Esophagus muscularis mucosa (tissue), 4 donors: ENCODE measurements at regions not wholly inside any gene's neighbourhood (a gene's known extent, or its start where the extent isn't known, plus 50 kb on each side); places are given as distances from the start of the nearest gene placed in this dataset.

ENCODE experiments used
- DNase-seq: peaks from one replicate; pipeline ENCODE4 v3.0.0-alpha.2; 2017; ENCODE audit errors: extremely low spot score
- H3K27ac ChIP-seq, 4 donors: fragments of 200-600 bp; sonication (generic); replicated peaks in 1 of 4; 1 replicate in 3 of 4; 2 replicates in 1 of 4; pipeline ENCODE4 v1.5.1; 2016 to 2019; ENCODE audit warnings: mild to moderate bottlenecking in 1 of 4
- H3K27me3 ChIP-seq, 4 donors: fragments of 200-600 bp; sonication (generic); one replicate each; pipeline versions ENCODE4 v1.5.1 to v1.6.0; 2016 to 2019
- H3K36me3 ChIP-seq, 4 donors: fragments of 200-600 bp; sonication (generic); one replicate each; pipeline ENCODE4 v1.5.1; 2016 to 2019
- H3K4me1 ChIP-seq, 4 donors: fragments of 200-600 bp; sonication (generic); one replicate each; pipeline ENCODE4 v1.5.1; 2016 to 2019
- H3K4me3 ChIP-seq, 4 donors: fragments of 200-600 bp; sonication (generic); 1 replicate in 2 of 4; 2 replicates in 2 of 4; pipeline ENCODE4 v1.5.1; 2016 to 2019; ENCODE audit warnings: mild to moderate bottlenecking in 4 of 4, moderate library complexity in 1 of 4
- H3K9me3 ChIP-seq, 4 donors: fragments of 200-600 bp; sonication (generic); 1 replicate in 3 of 4; 2 replicates in 1 of 4; pipeline ENCODE4 v1.5.1; 2016 to 2019
- CTCF ChIP-seq, 3 experiments: fragments of 200-600 bp in 2 of 3; fragments of 450-650 bp in 1 of 3; sonication (generic) in 2 of 3; IDR thresholded peaks; one replicate each; pipeline ENCODE4 v1.5.1; 2017 to 2019; ENCODE audit warnings: antibody characterized with exemption in 3 of 3, mild to moderate bottlenecking in 2 of 3, moderate library complexity in 1 of 3
- EP300 ChIP-seq: sonication (generic); formaldehyde crosslinking; IDR thresholded peaks from one replicate; pipeline ENCODE4 v1.6.1; 2017; ENCODE audit warnings: antibody characterized with exemption
- POLR2A ChIP-seq: fragments of 450-650 bp; IDR thresholded peaks from one replicate; pipeline ENCODE4 v1.6.1; 2017; ENCODE audit warnings: antibody characterized with exemption, moderate library complexity, mild to moderate bottlenecking, low read depth
- POLR2AphosphoS5 ChIP-seq, 2 donors: sonication (generic); formaldehyde crosslinking; IDR thresholded peaks; one replicate each; pipeline ENCODE4 v1.6.1; 2017; ENCODE audit warnings: antibody characterized with exemption in 2 of 2
- WGBS: methylation state at CpG from one replicate; pipeline ENCODE4 v1.1.5; 2018; 5-methylcytosine and 5-hydroxymethylcytosine counted together
- intact Hi-C: fragments of 100-400 bp; cut with DNase I; formaldehyde crosslinking; loops from one replicate; pipeline ENCODE4 v1.15.1; 2023

DNA sequence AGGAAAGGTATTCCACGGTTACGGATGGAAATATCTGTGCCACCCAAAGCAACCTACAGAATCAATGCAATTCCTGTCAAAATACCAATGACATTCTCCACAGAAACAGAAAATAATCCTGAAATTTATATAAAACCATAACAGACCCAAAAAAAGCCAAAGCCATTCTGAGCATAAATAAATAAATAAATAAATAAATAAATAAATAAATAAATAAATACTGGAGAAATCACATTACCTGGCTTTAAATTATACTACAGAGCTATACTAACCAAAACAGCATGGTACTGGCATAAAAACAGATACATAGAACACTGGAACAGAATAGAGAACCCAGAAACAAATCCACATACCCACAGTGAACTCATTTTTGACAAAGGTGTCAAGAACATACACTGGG lies 191.9 kb upstream of the DUSP10 start:
- DNase-seq = no peak
- intact Hi-C loops = no loop called here
- 98% methylated on average over 2 of the region's 2 CpGs for WGBS

DNA sequence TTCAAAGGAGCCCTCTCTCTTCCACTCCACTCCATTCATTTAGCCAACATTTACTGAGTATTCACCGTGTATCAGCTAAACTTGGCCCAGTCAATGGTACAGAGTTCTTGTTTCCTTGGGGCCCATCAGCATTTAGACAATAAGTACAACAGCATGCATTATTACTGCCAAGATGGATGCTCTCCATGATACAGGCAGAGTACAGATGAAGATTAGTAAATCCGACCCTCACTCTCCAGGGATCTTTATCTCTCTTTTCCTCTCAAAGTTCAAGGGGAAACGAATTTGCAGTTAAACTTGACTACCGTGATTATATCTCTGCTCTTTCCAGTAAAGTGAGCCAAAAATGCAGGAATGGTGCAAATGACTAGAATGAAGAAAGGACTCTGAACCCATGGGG lies 184.6 kb upstream of the DUSP10 start:
- TF ChIP-seq POLR2AphosphoS5 (IDR thresholded peaks at IDR 0.05) = no peak
- TF ChIP-seq POLR2A = no peak
- no peak for TF ChIP-seq EP300
- WGBS = 75% methylated on average over 4 of the region's 4 CpGs

More for the DNA sequence above, 191.9 kb upstream of the DUSP10 start:
- no peak for TF ChIP-seq EP300
- TF ChIP-seq CTCF (IDR thresholded peaks at IDR 0.05) = no peak
- TF ChIP-seq POLR2A = no peak
- TF ChIP-seq POLR2AphosphoS5 (IDR thresholded peaks at IDR 0.05) = no peak
- H3K4me3 ChIP-seq = no peak overlapping the region
- no peaks in the 10 kb centered on the region for H3K36me3 ChIP-seq
- no peaks in the 10 kb centered on the region for H3K27me3 ChIP-seq
- no peak overlapping the region for H3K27ac ChIP-seq
- no peaks in the 10 kb centered on the region for H3K4me1 ChIP-seq
- H3K9me3 ChIP-seq = peaks cover 0 to 4% (median 0%) of the 10 kb centered on the region in 4 donors

DNA sequence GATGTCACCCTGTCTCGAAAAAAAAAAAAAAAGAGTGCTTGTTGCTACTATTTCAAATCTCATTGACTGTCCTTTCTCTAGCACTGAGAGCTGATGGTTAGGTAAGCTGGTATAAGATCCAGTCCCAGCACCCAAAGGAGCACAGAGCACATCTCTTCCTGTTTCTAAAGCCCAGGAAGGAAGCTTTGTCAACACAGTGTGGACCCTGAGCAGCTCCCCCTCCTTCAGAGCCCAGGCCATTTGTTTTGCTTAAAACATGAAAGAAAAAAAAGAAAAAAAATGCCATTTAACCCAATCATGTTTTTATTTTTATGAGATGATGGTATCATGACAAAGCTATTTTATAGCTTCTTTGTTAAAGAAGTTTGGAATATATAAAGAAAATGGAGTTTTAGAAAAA lies 184.1 kb upstream of the DUSP10 start:
- H3K4me1 ChIP-seq = no peaks in the 10 kb centered on the region
- intact Hi-C loops = no loop called here
- 50% methylated on average over 1 of the region's 1 CpG for WGBS
- H3K4me3 ChIP-seq = no peak overlapping the region
- TF ChIP-seq POLR2A (no peak), CTCF (IDR thresholded peaks at IDR 0.05) (no peak), EP300 (no peak), POLR2AphosphoS5 (IDR thresholded peaks at IDR 0.05) (no peak)
- no peak overlapping the region for H3K27ac ChIP-seq
- peak; percentile 29 for DNase-seq
- no peaks in the 10 kb centered on the region for H3K36me3 ChIP-seq
- no peaks in the 10 kb centered on the region for H3K9me3 ChIP-seq
- no peaks in the 10 kb centered on the region for H3K27me3 ChIP-seq

More for the DNA sequence above, 184.6 kb upstream of the DUSP10 start:
- H3K4me3 ChIP-seq = no peak overlapping the region
- H3K36me3 ChIP-seq = no peaks in the 10 kb centered on the region
- H3K27ac ChIP-seq = no peak overlapping the region
- H3K9me3 ChIP-seq = no peaks in the 10 kb centered on the region
- H3K4me1 ChIP-seq = no peaks in the 10 kb centered on the region
- intact Hi-C loops = no loop called here
- DNase-seq = peak; percentile 29
- no peaks in the 10 kb centered on the region for H3K27me3 ChIP-seq

GRCh38 chr1:221923929-221924598 lies 182.2 kb upstream of the DUSP10 start:
- Histone ChIP-seq H3K27ac (no peak overlapping the region), H3K4me3 (no peak overlapping the region), H3K4me1 (no peaks in the 10 kb centered on the region), H3K36me3 (no peaks in the 10 kb centered on the region), H3K9me3 (no peaks in the 10 kb centered on the region), H3K27me3 (no peaks in the 10 kb centered on the region)
- WGBS = 84% methylated on average over 8 of the region's 8 CpGs
- DNase-seq = peak; percentile 70
- no peak for TF ChIP-seq POLR2A
- TF ChIP-seq POLR2AphosphoS5 (IDR thresholded peaks at IDR 0.05) = no peak
- no peak for TF ChIP-seq EP300
- TF ChIP-seq CTCF (IDR thresholded peaks at IDR 0.05) = no peak
- intact Hi-C loops = no loop called here

DNA sequence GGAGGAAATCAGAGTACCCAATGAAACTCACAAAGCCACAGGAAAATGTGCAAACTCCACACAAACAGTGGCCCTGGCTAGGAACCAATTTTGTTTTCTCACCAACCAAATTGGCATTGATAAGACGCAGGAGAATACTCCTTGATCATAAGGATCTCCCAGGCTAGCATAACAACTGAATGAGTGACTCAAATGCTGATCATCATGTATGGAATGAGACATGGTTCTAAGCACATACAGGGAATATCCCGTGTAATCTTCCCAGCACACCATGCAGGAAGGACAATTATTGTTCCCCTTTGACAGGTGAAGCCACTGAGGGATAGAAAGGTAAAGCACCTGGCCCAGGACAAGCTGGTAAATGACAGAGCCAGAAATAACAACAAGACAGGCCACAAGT lies 180.0 kb upstream of the DUSP10 start:
- intact Hi-C loops = no loop called here
- peak; percentile 57 for DNase-seq
- no peaks in the 10 kb centered on the region for H3K36me3 ChIP-seq
- no peaks in the 10 kb centered on the region for H3K9me3 ChIP-seq
- H3K4me1 ChIP-seq = no peaks in the 10 kb centered on the region
- 92% methylated on average over 2 of the region's 2 CpGs for WGBS
- no peaks in the 10 kb centered on the region for H3K27me3 ChIP-seq
- no peak overlapping the region for H3K27ac ChIP-seq
- TF ChIP-seq POLR2AphosphoS5 (IDR thresholded peaks at IDR 0.05) (no peak), EP300 (no peak), POLR2A (no peak), CTCF (IDR thresholded peaks at IDR 0.05) (no peak)
- no peak overlapping the region for H3K4me3 ChIP-seq
